ENCODE measurements at regions not wholly inside any gene's neighbourhood (a gene's known extent, or its start where the extent isn't known, plus 50 kb on each side); places are given as distances from the start of the nearest gene placed in this dataset.
"Not testable (repeated sequence)": the region's sequence is repeated elsewhere in the genome, so short reads cannot be mapped to it uniquely, and the experiment has no call there.

DNA sequence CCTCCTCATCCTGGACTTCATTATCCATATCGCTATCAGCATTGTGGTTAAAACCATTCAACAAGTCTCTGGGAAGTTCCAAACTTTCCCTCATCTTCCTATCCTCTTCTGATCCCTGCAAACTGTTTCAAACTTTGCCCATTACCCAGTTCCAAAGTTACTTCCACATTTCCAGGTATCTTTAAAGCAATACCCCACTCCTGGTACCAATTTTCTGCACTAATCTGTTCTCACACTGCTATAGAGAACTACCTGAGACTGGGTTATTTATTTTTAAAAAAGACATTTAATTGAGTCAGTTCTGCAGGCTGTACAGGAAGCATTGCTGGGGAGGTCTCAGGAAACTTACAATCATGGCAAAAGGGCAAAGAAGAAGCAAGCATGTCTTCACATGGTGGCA, 147.3 kb downstream of the ARL4A start:
- Mint-ChIP-seq H3K27ac (no peak overlapping the region), H3K9me3 (peaks cover 13% of the 10 kb centered on the region)

DNA sequence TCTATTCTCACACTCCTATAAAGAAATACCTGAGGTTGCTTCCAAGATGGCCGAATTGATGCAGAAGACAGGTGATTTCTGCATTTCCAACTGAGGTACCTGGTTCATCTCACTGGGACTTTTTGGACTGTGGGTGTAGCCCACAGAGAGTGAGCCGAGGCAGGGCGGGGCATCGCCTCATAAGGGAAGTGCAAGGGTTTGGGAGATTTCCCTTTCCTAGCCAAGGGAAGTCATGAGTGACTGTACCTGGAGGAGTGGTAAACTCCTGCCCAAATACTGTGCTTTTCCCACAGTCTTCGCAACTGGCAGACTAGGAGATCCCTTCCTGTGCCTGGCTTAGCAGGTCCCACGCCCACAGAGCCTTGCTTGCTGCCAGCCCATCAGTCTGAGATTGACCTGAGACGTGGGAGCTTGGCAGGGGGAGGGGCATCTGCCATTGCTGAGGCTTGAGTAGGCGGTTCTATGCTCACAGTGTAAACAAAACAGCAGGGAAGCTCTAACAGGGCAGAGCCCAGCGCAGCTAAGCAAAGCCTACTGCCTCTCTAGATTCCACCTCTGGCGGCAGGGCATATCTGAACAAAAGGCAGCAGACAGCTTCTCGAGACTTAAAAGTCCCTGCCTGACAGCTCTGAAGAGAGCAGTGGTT, 152.2 kb downstream of the ARL4A start:
- H3K4me1 Mint-ChIP-seq: no peaks in the 10 kb centered on the region
- H3K4me3 Mint-ChIP-seq: no peak overlapping the region
- no peak for ATAC-seq
- DNase-seq (ENCODE audit: low spot score in 2 of 2): no peak
- H3K36me3 Mint-ChIP-seq: no peaks in the 10 kb centered on the region
- H3K27ac Mint-ChIP-seq: no peak overlapping the region
- H3K9me3 Mint-ChIP-seq: peaks cover 7% of the 10 kb centered on the region

More for the DNA sequence above, 147.3 kb downstream of the ARL4A start:
- H3K4me3 Mint-ChIP-seq: no peak overlapping the region
- no peak for ATAC-seq
- no peak for DNase-seq (ENCODE audit: low spot score in 2 of 2)
- H3K4me1 Mint-ChIP-seq: no peaks in the 10 kb centered on the region
- no peaks in the 10 kb centered on the region for H3K36me3 Mint-ChIP-seq

DNA sequence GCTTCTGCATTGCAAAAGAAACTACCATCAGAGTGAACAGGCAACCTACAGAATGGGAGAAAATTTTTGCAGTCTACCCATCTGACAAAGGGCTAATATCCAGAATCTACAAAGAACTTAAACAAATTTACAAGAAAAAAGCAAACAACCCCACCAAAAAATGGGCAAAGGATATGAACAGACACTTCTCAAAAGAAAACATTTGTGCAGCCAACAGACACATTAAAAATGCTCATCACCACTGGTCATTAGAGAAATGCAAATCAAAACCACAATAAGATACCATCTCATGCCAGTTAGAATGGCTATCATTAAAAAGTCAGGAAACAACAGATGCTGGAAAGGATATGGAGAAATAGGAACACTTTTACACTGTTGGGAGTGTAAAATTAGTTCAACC, 157.3 kb downstream of the ARL4A start:
- H3K27ac Mint-ChIP-seq; ATAC-seq; H3K4me1 Mint-ChIP-seq; DNase-seq (ENCODE audit: low spot score in 2 of 2); H3K4me3 Mint-ChIP-seq; H3K36me3 Mint-ChIP-seq: not testable (repeated sequence)
- peaks cover 14% of the 10 kb centered on the region for H3K9me3 Mint-ChIP-seq

DNA sequence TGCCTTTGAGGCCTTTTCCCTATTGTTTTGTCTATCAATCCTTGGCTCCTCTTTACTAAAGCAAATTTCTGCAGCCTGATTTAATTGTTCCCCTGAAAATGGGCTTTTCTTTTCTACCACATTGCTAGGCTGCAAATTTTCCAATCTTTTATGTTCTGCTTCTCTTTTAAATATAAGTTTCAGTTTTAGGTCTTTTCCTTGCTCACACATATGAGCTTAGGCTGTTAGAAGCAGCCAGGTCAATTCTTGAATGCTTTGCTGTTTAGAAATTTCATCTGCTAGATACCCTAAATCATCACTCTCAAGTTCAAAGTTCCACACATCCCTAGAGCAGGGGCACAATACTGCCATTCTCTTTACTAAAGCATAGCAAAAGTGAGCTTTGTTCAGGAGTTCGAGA, 159.6 kb downstream of the ARL4A start:
- no peaks in the 10 kb centered on the region for H3K36me3 Mint-ChIP-seq
- ATAC-seq: no peak
- no peak for DNase-seq (ENCODE audit: low spot score in 2 of 2)
- H3K27ac Mint-ChIP-seq: no peak overlapping the region
- peaks cover 11% of the 10 kb centered on the region for H3K9me3 Mint-ChIP-seq
- no peak overlapping the region for H3K4me3 Mint-ChIP-seq
- H3K4me1 Mint-ChIP-seq: no peaks in the 10 kb centered on the region

DNA sequence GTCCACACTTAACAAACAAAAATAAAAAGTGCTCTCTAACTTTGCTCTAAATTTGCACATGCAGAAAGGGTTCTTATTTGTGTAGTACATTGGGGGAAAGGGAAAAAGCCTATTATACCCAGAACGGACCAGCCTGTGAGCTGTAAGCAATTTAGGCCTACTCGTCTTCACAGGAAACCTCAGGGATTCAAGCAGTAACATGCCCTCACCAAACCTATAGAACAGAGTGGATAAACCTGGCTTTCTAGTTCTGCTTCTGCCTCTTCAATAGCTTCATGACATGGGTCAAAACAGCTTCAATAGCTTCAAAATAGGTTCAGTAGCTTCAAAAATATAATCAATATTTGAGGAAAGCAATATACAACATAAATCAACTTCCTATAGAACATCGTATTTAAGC, 163.7 kb downstream of the ARL4A start:
- Mint-ChIP-seq H3K27ac (no peak overlapping the region), H3K36me3 (no peaks in the 10 kb centered on the region), H3K4me1 (no peaks in the 10 kb centered on the region), H3K4me3 (no peak overlapping the region), H3K9me3 (peaks cover 11% of the 10 kb centered on the region)
- ATAC-seq (no peak), DNase-seq (ENCODE audit: low spot score in 2 of 2) (no peak)

DNA sequence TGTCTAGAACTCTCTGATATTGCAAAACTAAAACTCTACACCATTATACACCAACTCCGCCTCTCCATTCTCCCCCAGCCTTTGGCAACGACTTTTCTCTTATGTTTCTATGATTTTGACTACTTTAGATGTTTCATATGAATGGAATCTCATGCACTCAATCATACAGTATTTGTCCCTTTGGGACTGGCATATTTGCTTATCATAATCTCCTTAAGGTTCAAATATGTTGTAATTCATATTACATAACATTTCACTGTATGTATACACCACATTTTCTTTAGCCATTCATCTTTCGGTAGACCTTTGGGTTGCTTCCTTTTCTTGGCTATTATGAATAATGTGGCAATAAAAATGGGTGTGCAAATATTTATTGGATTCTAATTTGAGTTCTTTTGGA, 164.4 kb downstream of the ARL4A start:
- no peaks in the 10 kb centered on the region for H3K36me3 Mint-ChIP-seq
- peaks cover 10% of the 10 kb centered on the region for H3K9me3 Mint-ChIP-seq
- H3K27ac Mint-ChIP-seq: no peak overlapping the region
- no peak overlapping the region for H3K4me3 Mint-ChIP-seq
- no peaks in the 10 kb centered on the region for H3K4me1 Mint-ChIP-seq
- DNase-seq (ENCODE audit: low spot score in 2 of 2): no peak
- no peak for ATAC-seq

DNA sequence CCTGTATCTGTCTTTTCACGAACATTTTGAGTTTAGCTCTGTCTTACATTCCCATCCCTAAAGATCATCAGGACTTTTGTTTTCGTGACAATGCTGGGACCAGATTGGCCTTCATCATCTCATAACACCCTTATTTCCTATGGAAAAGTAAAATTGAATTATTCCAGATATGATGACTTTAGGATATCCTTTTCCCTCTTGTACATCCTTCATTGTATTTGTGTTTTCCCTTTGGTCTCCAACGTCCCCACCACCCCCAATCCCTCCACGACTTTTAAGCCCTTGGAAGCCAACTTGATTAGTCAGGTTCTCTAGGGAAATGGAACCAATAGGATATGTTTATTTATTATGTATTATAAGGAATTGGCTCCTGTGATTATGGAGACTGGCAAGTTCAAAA, 167.6 kb downstream of the ARL4A start:
- no peaks in the 10 kb centered on the region for H3K36me3 Mint-ChIP-seq
- no peak overlapping the region for H3K27ac Mint-ChIP-seq
- no peaks in the 10 kb centered on the region for H3K9me3 Mint-ChIP-seq
- H3K4me3 Mint-ChIP-seq: no peak overlapping the region
- H3K4me1 Mint-ChIP-seq: no peaks in the 10 kb centered on the region
- no peak for ATAC-seq
- DNase-seq (ENCODE audit: low spot score in 2 of 2): no peak

DNA sequence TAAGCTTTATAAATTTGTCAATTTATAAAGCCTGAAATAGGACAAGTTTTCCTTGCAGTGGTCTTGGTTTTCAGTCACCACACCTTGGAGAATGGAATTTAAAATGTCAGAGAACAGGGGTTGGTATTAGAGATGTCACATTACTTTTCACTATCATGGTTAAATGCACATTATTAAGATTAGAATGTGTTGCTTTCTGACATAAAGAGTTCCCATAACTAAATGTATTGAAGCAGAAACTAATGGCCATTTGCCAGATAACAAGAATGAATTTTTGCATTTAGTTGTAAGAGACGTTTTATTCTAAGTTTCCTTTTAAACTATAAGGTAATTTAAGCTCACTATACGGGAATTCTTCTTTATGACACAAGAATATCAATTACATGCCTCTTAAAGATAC, 172.3 kb downstream of the ARL4A start:
- no peaks in the 10 kb centered on the region for H3K9me3 Mint-ChIP-seq
- no peak for ATAC-seq
- H3K4me1 Mint-ChIP-seq: no peaks in the 10 kb centered on the region
- no peak overlapping the region for H3K27ac Mint-ChIP-seq
- no peak for DNase-seq (ENCODE audit: low spot score in 2 of 2)
- H3K4me3 Mint-ChIP-seq: no peak overlapping the region
- no peaks in the 10 kb centered on the region for H3K36me3 Mint-ChIP-seq

DNA sequence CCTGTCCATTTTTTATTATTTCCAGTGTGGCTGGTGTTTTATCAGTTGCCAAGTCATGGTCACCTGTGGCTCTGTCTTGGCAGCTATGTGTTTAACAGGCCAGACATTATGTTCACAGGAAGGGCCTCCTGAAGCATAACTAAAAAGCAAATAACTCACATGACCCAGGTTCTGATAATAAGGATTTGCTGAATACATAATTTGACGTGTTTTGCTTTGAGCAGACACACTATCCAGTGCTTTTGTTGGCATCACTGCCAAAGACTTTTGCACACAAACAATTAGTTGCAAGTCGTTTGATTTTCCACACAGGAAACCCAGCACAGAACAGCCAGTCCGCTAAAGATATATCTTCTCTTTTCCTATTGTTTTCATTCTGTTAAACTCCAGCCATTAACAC, 173.6 kb downstream of the ARL4A start:
- DNase-seq (ENCODE audit: low spot score in 2 of 2): no peak
- H3K4me3 Mint-ChIP-seq: no peak overlapping the region
- no peak overlapping the region for H3K27ac Mint-ChIP-seq
- no peak for ATAC-seq
- H3K4me1 Mint-ChIP-seq: no peaks in the 10 kb centered on the region
- H3K9me3 Mint-ChIP-seq: no peaks in the 10 kb centered on the region
- no peaks in the 10 kb centered on the region for H3K36me3 Mint-ChIP-seq

DNA sequence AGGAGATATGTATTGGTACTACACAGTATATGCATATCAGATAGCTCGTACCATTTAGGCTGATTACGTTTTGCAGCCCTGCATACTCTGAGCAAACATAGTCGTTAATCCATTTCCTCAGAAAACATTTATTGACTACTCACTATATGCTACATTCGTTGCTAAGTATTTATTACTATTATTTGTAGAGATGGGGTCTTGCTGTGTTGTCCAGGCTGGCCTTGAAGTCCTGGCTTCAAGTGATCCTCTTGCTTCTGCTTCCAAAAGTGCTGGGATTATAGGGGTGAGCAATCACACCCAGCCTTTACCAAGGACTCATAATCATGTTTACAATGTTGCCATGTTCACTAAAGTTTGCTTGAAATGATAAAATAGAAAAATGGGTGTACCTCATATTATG, 174.7 kb downstream of the ARL4A start:
- DNase-seq (ENCODE audit: low spot score in 2 of 2) (no peak), ATAC-seq (no peak)
- Mint-ChIP-seq H3K9me3 (no peaks in the 10 kb centered on the region), H3K27ac (no peak overlapping the region), H3K4me3 (no peak overlapping the region), H3K36me3 (no peaks in the 10 kb centered on the region), H3K4me1 (no peaks in the 10 kb centered on the region)

DNA sequence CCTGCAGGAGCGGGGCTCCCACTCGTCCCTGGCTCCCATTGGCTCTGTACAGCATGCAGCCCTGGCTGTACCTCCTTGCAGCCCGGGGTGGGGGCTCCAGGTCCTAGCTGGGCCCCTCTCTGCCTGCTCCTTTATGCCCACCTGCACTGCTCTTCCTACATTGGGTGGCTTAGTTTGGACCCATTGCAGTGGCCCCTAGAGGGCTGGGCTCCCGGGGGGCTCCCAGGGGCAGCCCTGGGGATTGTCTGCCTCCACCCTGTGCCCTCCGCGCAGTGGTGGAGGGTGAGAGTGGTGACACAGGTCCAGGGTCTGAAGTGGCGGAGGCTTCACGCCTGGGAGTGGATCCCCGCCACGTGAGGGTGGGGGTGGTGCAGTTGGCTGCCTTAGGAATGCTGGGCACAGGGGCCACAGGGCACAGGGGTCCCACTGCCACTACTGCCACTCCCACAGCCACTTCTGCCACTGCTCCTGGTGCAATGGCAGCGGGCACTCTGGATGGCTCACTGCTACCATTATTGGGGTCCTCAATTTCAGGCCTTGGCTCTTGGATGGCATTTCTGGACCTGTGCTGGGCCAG, 177.1 kb downstream of the ARL4A start:
- no peaks in the 10 kb centered on the region for H3K9me3 Mint-ChIP-seq
- no peak for DNase-seq (ENCODE audit: low spot score in 2 of 2)
- no peak overlapping the region for H3K4me3 Mint-ChIP-seq
- peak; percentile 38 for ATAC-seq
- H3K4me1 Mint-ChIP-seq: no peaks in the 10 kb centered on the region
- no peaks in the 10 kb centered on the region for H3K36me3 Mint-ChIP-seq
- no peak overlapping the region for H3K27ac Mint-ChIP-seq

DNA sequence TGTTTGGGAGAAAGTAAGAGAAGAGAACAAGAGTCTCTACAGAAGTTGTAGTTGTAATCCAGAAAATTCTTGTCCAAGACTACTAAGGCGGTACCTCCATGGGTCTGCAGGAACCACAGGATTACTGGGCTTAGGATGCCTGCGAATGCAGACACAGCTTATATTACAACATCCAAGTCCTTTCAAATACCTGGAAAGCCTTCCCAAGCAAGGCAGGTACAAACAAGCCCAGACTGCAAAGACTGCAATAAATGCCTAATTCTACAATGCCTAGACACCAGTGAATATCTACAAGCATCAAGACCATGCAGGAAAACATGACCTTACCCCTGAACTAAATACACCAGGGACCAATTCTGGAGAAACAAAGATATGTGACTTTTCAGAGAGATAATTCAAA, 178.2 kb downstream of the ARL4A start:
- H3K9me3 Mint-ChIP-seq: no peaks in the 10 kb centered on the region
- H3K36me3 Mint-ChIP-seq: no peaks in the 10 kb centered on the region
- H3K27ac Mint-ChIP-seq: no peak overlapping the region
- H3K4me3 Mint-ChIP-seq: no peak overlapping the region
- no peak for ATAC-seq
- DNase-seq (ENCODE audit: low spot score in 2 of 2): no peak
- no peaks in the 10 kb centered on the region for H3K4me1 Mint-ChIP-seq

DNA sequence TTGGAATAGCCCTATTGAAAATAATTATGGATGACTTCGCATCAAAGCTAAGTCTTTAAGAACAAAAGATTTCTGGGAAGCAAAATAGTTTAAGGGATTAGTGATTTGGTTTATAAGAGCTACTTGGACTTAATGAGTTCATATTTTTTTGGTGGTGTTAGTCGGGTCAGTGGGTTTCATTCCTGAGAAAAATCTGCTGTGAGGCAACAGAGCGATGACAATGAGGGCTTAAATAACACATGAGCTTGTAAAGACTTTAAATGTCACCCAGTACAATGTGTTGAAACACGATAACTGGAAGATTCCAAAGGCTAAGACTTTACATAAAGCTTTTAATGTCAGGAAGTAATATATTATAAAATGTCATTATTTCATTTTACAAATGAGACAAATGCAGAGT, 178.8 kb downstream of the ARL4A start:
- Mint-ChIP-seq H3K4me1 (no peaks in the 10 kb centered on the region), H3K27ac (no peak overlapping the region), H3K9me3 (no peaks in the 10 kb centered on the region), H3K36me3 (no peaks in the 10 kb centered on the region), H3K4me3 (no peak overlapping the region)
- ATAC-seq (no peak), DNase-seq (ENCODE audit: low spot score in 2 of 2) (no peak)

DNA sequence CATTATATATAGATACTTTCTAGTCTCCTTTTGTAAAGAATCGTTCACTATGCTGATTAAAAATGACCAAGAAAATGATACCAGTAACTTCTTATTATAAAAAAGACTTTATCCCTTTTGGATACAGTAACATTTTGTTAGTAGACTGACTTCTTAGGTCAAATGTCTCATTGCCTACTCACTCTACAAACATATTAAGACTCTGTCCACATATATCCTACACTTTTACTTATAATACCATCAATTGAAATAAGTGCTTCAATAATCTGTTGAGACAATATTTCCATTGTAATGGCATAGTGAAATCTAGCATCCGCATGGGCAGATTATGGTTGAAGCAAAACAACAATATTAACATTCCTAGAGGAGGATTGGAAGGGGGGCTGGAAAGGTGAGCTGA, 180.6 kb downstream of the ARL4A start:
- Mint-ChIP-seq H3K36me3 (no peaks in the 10 kb centered on the region), H3K4me3 (no peak overlapping the region), H3K27ac (no peak overlapping the region), H3K9me3 (no peaks in the 10 kb centered on the region), H3K4me1 (no peaks in the 10 kb centered on the region)
- DNase-seq (ENCODE audit: low spot score in 2 of 2) (no peak), ATAC-seq (no peak)

DNA sequence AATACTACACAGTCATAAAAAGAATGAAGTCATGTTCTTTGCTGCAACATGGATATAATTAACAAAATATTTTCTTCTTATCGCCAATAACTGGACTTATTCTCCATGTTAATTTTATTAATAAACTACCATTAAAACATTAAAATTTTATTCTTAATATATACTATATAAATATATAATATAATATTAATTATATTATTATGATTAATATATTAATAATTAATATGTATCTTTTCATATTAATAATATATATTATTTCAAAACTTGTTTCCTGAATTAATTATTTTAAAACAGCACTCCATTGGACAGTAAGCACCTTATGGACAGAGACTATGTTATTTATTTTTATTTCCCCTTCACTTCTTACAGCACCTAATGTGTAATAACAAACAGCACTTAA, 182.8 kb downstream of the ARL4A start:
- no peak for ATAC-seq
- no peak overlapping the region for H3K4me3 Mint-ChIP-seq

DNA sequence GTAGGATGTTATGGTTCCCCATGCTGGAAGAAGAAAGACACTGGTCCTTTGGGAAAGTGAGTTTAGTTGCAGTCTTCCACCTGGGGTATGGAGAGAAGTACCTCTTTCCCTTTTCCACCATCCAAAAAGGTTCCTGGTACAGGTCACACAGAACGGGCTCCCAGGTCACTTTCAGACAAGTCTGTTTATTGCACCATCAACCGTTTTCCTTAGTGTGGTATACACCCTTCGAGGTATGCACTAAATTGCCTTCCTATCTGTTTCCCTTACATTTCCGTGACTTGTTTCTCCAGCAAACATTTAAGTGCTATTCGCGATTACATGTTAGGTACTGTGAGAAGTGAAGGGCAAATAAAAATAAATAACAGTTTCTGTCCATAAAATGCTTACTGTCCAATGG, 185.1 kb downstream of the ARL4A start:
- Mint-ChIP-seq H3K4me3 (no peak overlapping the region), H3K27ac (no peak overlapping the region), H3K4me1 (no peaks in the 10 kb centered on the region), H3K9me3 (no peaks in the 10 kb centered on the region), H3K36me3 (no peaks in the 10 kb centered on the region)
- ATAC-seq (no peak), DNase-seq (ENCODE audit: low spot score in 2 of 2) (no peak)

More for the DNA sequence above, 182.8 kb downstream of the ARL4A start:
- H3K36me3 Mint-ChIP-seq: no peaks in the 10 kb centered on the region
- no peaks in the 10 kb centered on the region for H3K9me3 Mint-ChIP-seq
- no peak for DNase-seq (ENCODE audit: low spot score in 2 of 2)
- no peak overlapping the region for H3K27ac Mint-ChIP-seq
- H3K4me1 Mint-ChIP-seq: no peaks in the 10 kb centered on the region

DNA sequence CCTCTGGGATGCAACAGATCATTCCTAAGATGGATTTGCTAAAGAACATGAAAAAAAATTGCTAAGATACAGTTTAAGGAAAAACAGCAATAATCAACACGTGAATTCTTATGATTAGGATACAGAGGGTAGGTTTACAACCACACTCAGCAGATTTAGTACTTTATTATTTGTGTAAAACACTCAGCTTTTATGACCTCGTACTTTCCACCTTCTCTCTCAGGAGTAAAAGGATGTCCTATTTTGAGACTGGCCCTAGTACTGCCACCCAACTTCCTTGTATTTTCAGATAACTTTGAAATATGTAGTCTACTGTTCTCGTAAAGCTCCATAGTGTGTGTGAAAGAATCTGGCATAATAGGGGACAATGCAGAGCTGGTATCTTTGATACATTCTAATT, 186.1 kb downstream of the ARL4A start:
- no peak overlapping the region for H3K27ac Mint-ChIP-seq
- no peak overlapping the region for H3K4me3 Mint-ChIP-seq
- ATAC-seq: no peak
- no peaks in the 10 kb centered on the region for H3K4me1 Mint-ChIP-seq
- no peaks in the 10 kb centered on the region for H3K36me3 Mint-ChIP-seq
- DNase-seq (ENCODE audit: low spot score in 2 of 2): no peak
- H3K9me3 Mint-ChIP-seq: no peaks in the 10 kb centered on the region
